Neural cell (in vitro differentiated cells): ENCODE measurements at regions not wholly inside any gene's neighbourhood (a gene's known extent, or its start where the extent isn't known, plus 50 kb on each side); places are given as distances from the start of the nearest gene placed in this dataset.

ENCODE experiments used
- H2AFZ ChIP-seq: fragments of 200-600, 300-800 bp; sonication (generic), shearing (Covaris generic); 2 replicates; pipeline ENCODE4 v1.6.0; 2014; ENCODE audit warnings: low read depth, mild to moderate bottlenecking, antibody characterized with exemption, low read length, moderate library complexity
- H3F3A ChIP-seq: fragments of 200-600 bp; shearing (Covaris generic); 2 replicates; pipeline ENCODE4 v1.6.1; 2016; ENCODE audit warnings: mild to moderate bottlenecking, moderate library complexity, mixed read lengths, antibody characterized with exemption, low read length; ENCODE audit not compliant: insufficient read depth, poor library complexity, severe bottlenecking
- H3K27ac ChIP-seq: fragments of 200-600, 300-800 bp; sonication (generic), shearing (Covaris generic); 2 replicates; pipeline ENCODE4 v1.5.1; 2014; ENCODE audit warnings: mild to moderate bottlenecking, low read length, moderate library complexity
- H3K27me3 ChIP-seq: fragments of 300-800, 200-600 bp; sonication (generic), shearing (Covaris generic); 2 replicates; pipeline ENCODE4 v1.6.0; 2014; ENCODE audit warnings: mild to moderate bottlenecking, low read depth, low read length, moderate library complexity; ENCODE audit not compliant: insufficient read depth
- H3K36me3 ChIP-seq: fragments of 300-800, 200-600 bp; sonication (generic), shearing (Covaris generic); 2 replicates; pipeline ENCODE4 v1.5.1; 2014; ENCODE audit warnings: mild to moderate bottlenecking, antibody characterized with exemption, low read length, moderate library complexity; ENCODE audit not compliant: insufficient read depth
- H3K4me2 ChIP-seq: fragments of 300-800, 200-600 bp; sonication (generic), shearing (Covaris generic); 2 replicates; pipeline ENCODE4 v1.6.0; 2014; ENCODE audit warnings: mild to moderate bottlenecking, low read length
- H3K4me3 ChIP-seq: fragments of 300-800, 200-600 bp; sonication (generic), shearing (Covaris generic); 2 replicates; pipeline ENCODE4 v1.5.1; 2014; ENCODE audit warnings: mild to moderate bottlenecking, low read length, moderate library complexity
- H3K79me2 ChIP-seq: fragments of 200-600 bp; shearing (Covaris generic); replicated peaks from 2 replicates; pipeline ENCODE4 v1.6.0; 2014; ENCODE audit warnings: mild to moderate bottlenecking, low read length, moderate library complexity; ENCODE audit not compliant: insufficient read depth
- H3K9ac ChIP-seq: fragments of 300-800, 200-600 bp; sonication (generic), shearing (Covaris generic); 2 replicates; pipeline ENCODE4 v1.6.1; 2016; ENCODE audit warnings: mild to moderate bottlenecking, low read length, mixed read lengths
- H3K9me2 ChIP-seq: fragments of 200-600 bp; shearing (Covaris generic); 2 replicates; pipeline ENCODE4 v1.6.1; 2016; ENCODE audit warnings: mild to moderate bottlenecking, low read length, mixed read lengths; ENCODE audit not compliant: insufficient read depth
- H3K9me3 ChIP-seq: fragments of 200-600, 300-800 bp; sonication (generic), shearing (Covaris generic); 2 replicates; pipeline ENCODE4 v1.6.1; 2016; ENCODE audit warnings: mild to moderate bottlenecking, mixed run types, low read length, moderate library complexity, mixed read lengths
- H4K20me1 ChIP-seq: fragments of 200-600 bp; shearing (Covaris generic); 2 replicates; pipeline ENCODE4 v1.6.1; 2016; ENCODE audit warnings: mild to moderate bottlenecking, mixed run types; ENCODE audit not compliant: insufficient read depth
- CTCF ChIP-seq: fragments of 450-650 bp; IDR thresholded peaks from 2 replicates; pipeline ENCODE4 v1.5.1; 2014; ENCODE audit warnings: antibody characterized with exemption, mild to moderate bottlenecking, moderate library complexity; ENCODE audit not compliant: poor library complexity, severe bottlenecking
- EP300 ChIP-seq: fragments of 450-650 bp; conservative IDR thresholded peaks from 2 replicates; pipeline ENCODE4 v1.6.1; 2014; ENCODE audit warnings: antibody characterized with exemption, mild to moderate bottlenecking, moderate library complexity; ENCODE audit not compliant: poor library complexity, severe bottlenecking
- EZH2 ChIP-seq: fragments of 200-600, 300-800 bp; shearing (Covaris generic), sonication (generic); IDR thresholded peaks from 2 replicates; pipeline ENCODE4 v1.6.1; 2014; ENCODE audit warnings: antibody characterized with exemption, low read length, borderline replicate concordance, mild to moderate bottlenecking; ENCODE audit not compliant: insufficient read depth, poor library complexity, severe bottlenecking
- MXI1 ChIP-seq: fragments of 450-650 bp; conservative IDR thresholded peaks from 2 replicates; pipeline ENCODE4 v1.6.1; 2014; ENCODE audit warnings: antibody characterized with exemption, mild to moderate bottlenecking; ENCODE audit not compliant: poor library complexity, severe bottlenecking
- POLR2AphosphoS5 ChIP-seq: IDR thresholded peaks from 2 replicates; pipeline ENCODE4 v1.6.1; 2012
- RAD21 ChIP-seq: fragments of 450-650 bp; conservative IDR thresholded peaks from 2 replicates; pipeline ENCODE4 v1.6.1; 2014; ENCODE audit warnings: antibody characterized with exemption, mild to moderate bottlenecking, moderate library complexity
- SMC3 ChIP-seq: fragments of 450-650 bp; conservative IDR thresholded peaks from 2 replicates; pipeline ENCODE4 v1.6.1; 2014; ENCODE audit warnings: antibody characterized with exemption, mild to moderate bottlenecking, moderate library complexity; ENCODE audit not compliant: poor library complexity
- TAF1 ChIP-seq: IDR thresholded peaks from 2 replicates; pipeline ENCODE4 v1.6.1; 2012; ENCODE audit warnings: low read depth
- TF ChIP-seq, protein P1 (sequence below): IDR thresholded peaks from 2 replicates; pipeline ENCODE4 v1.6.1; 2012; ENCODE audit warnings: borderline replicate concordance

- H3K9me3 ChIP-seq, result no peaks in the 10 kb centered on the region
- no peak overlapping the region for H2AFZ ChIP-seq
- no peaks in the 10 kb centered on the region for H4K20me1 ChIP-seq
- no peak overlapping the region for H3K9ac ChIP-seq
- no peaks in the 10 kb centered on the region for H3F3A ChIP-seq
- H3K9me2 ChIP-seq, result no peaks in the 10 kb centered on the region
- TF ChIP-seq EP300, result no peak
- TF ChIP-seq TAF1, result no peak
- TF ChIP-seq POLR2AphosphoS5, result no peak
- no peak for TF ChIP-seq RAD21
- TF ChIP-seq, protein P1, sequence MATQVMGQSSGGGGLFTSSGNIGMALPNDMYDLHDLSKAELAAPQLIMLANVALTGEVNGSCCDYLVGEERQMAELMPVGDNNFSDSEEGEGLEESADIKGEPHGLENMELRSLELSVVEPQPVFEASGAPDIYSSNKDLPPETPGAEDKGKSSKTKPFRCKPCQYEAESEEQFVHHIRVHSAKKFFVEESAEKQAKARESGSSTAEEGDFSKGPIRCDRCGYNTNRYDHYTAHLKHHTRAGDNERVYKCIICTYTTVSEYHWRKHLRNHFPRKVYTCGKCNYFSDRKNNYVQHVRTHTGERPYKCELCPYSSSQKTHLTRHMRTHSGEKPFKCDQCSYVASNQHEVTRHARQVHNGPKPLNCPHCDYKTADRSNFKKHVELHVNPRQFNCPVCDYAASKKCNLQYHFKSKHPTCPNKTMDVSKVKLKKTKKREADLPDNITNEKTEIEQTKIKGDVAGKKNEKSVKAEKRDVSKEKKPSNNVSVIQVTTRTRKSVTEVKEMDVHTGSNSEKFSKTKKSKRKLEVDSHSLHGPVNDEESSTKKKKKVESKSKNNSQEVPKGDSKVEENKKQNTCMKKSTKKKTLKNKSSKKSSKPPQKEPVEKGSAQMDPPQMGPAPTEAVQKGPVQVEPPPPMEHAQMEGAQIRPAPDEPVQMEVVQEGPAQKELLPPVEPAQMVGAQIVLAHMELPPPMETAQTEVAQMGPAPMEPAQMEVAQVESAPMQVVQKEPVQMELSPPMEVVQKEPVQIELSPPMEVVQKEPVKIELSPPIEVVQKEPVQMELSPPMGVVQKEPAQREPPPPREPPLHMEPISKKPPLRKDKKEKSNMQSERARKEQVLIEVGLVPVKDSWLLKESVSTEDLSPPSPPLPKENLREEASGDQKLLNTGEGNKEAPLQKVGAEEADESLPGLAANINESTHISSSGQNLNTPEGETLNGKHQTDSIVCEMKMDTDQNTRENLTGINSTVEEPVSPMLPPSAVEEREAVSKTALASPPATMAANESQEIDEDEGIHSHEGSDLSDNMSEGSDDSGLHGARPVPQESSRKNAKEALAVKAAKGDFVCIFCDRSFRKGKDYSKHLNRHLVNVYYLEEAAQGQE, result no peak
- no peak for TF ChIP-seq SMC3
- no peak for TF ChIP-seq MXI1
- no peak for TF ChIP-seq EZH2
- TF ChIP-seq CTCF, result no peak
- H3K27ac ChIP-seq, result no peak overlapping the region
- H3K4me3 ChIP-seq, result no peak overlapping the region
- no peak overlapping the region for H3K4me2 ChIP-seq
- no peaks in the 10 kb centered on the region for H3K27me3 ChIP-seq
- no peaks in the 10 kb centered on the region for H3K79me2 ChIP-seq
- no peaks in the 10 kb centered on the region for H3K36me3 ChIP-seq
Observed at GRCh38 chr10:78148216-78148960, 114.7 kb downstream of the RPS24 start.

DNA sequence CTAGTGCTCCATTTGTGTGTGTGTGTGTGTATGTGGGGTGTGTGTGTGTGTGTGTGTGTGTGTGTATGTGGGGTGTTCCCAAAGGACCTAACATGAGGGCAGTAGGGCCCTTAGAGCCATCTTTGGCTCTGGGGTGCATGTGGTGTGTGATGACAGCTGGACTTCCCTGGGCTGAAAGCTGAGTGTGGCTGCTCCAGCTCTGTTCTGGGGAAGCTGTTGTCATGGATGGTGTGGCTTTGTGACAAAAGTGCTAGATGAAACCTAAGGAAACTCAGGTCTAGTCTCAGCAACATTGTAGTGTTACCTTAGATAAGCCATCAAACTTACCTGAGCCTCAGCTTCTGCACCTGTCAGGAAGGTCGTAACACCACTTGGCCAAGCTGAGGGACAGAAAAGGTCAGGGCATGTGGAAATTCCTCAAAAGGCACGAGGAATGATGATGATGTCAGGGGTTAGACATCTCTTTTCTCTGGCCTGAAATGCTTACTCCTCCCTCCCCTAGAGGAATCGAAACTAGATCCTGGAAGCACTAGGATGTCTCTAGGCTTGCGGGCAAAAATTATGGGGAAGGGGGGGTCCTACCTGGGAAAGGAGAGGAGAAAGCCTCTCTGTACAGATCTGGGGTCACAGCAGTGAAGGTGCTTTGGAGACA is 115.4 kb downstream of the RPS24 start:
- Histone ChIP-seq H4K20me1 (no peaks in the 10 kb centered on the region), H3K9me2 (no peaks in the 10 kb centered on the region), H3F3A (no peaks in the 10 kb centered on the region), H3K4me3 (no peak overlapping the region), H3K9ac (no peak overlapping the region), H3K4me2 (no peak overlapping the region), H3K9me3 (no peaks in the 10 kb centered on the region), H3K27ac (no peak overlapping the region), H2AFZ (no peak overlapping the region), H3K79me2 (no peaks in the 10 kb centered on the region), H3K36me3 (no peaks in the 10 kb centered on the region), H3K27me3 (no peaks in the 10 kb centered on the region)
- TF ChIP-seq RAD21, result no peak
- TF ChIP-seq CTCF, result no peak
- TF ChIP-seq EP300, result no peak
- no peak for TF ChIP-seq EZH2
- no peak for TF ChIP-seq TAF1
- TF ChIP-seq, protein P1, result no peak
- TF ChIP-seq POLR2AphosphoS5, result no peak
- no peak for TF ChIP-seq MXI1
- no peak for TF ChIP-seq SMC3
